ENCODE measurements at regions not wholly inside any gene's neighbourhood (a gene's known extent, or its start where the extent isn't known, plus 50 kb on each side); places are given as distances from the start of the nearest gene placed in this dataset.

- Histone ChIP-seq H3K79me2 (ENCODE audit: insufficient read depth, low read length) (no peaks in the 10 kb centered on the region), H4K20me1 (ENCODE audit: insufficient read depth, low read length, poor library complexity, severe bottlenecking) (no peaks in the 10 kb centered on the region), H3K4me3 (ENCODE audit: low read length, poor library complexity, severe bottlenecking) (no peak overlapping the region), H2AFZ (ENCODE audit: low read length) (no peak overlapping the region), H3K9me3 (ENCODE audit: insufficient read depth, low read depth, low read length) (no peaks in the 10 kb centered on the region), H3K4me2 (ENCODE audit: low read depth, low read length, poor library complexity, severe bottlenecking) (no peak overlapping the region), H3K4me1 (ENCODE audit: insufficient read depth, low read length, poor library complexity, severe bottlenecking) (no peaks in the 10 kb centered on the region), H3K27me3 (ENCODE audit: insufficient read depth, low read length, poor library complexity, severe bottlenecking) (no peaks in the 10 kb centered on the region), H3K9me2 (replicated peaks; ENCODE audit: low read depth, low read length) (no peaks in the 10 kb centered on the region), H3K36me3 (ENCODE audit: insufficient read depth, low read length) (no peaks in the 10 kb centered on the region), H3F3A (ENCODE audit: low read depth) (no peaks in the 10 kb centered on the region), H3K9ac (ENCODE audit: low read depth, low read length, poor library complexity, severe bottlenecking) (no peak overlapping the region)
- TF ChIP-seq, protein P1, sequence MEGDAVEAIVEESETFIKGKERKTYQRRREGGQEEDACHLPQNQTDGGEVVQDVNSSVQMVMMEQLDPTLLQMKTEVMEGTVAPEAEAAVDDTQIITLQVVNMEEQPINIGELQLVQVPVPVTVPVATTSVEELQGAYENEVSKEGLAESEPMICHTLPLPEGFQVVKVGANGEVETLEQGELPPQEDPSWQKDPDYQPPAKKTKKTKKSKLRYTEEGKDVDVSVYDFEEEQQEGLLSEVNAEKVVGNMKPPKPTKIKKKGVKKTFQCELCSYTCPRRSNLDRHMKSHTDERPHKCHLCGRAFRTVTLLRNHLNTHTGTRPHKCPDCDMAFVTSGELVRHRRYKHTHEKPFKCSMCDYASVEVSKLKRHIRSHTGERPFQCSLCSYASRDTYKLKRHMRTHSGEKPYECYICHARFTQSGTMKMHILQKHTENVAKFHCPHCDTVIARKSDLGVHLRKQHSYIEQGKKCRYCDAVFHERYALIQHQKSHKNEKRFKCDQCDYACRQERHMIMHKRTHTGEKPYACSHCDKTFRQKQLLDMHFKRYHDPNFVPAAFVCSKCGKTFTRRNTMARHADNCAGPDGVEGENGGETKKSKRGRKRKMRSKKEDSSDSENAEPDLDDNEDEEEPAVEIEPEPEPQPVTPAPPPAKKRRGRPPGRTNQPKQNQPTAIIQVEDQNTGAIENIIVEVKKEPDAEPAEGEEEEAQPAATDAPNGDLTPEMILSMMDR (conservative IDR thresholded peaks at IDR 0.05; ENCODE audit: low read length): no peak
- TF ChIP-seq EZH2phosphoT487 (IDR thresholded peaks at IDR 0.05; ENCODE audit: borderline replicate concordance): no peak
These were observed 366.4 kb downstream of the INHBA start for GRCh38 chr7:41336455-41336952.

GRCh38 chr7:41334071-41334862, 368.6 kb downstream of the INHBA start:
- Histone ChIP-seq H3K9me2 (replicated peaks; ENCODE audit: low read depth, low read length) (no peaks in the 10 kb centered on the region), H4K20me1 (ENCODE audit: insufficient read depth, low read length, poor library complexity, severe bottlenecking) (no peaks in the 10 kb centered on the region), H3K4me3 (ENCODE audit: low read length, poor library complexity, severe bottlenecking) (no peak overlapping the region), H3F3A (ENCODE audit: low read depth) (no peaks in the 10 kb centered on the region), H3K4me1 (ENCODE audit: insufficient read depth, low read length, poor library complexity, severe bottlenecking) (no peaks in the 10 kb centered on the region), H3K36me3 (ENCODE audit: insufficient read depth, low read length) (no peaks in the 10 kb centered on the region), H3K9me3 (ENCODE audit: insufficient read depth, low read depth, low read length) (0 out of 2 replicates have a peak, but pooled peaks cover 3% of the 10 kb centered on the region), H2AFZ (ENCODE audit: low read length) (no peak overlapping the region), H3K27me3 (ENCODE audit: insufficient read depth, low read length, poor library complexity, severe bottlenecking) (no peaks in the 10 kb centered on the region), H3K9ac (ENCODE audit: low read depth, low read length, poor library complexity, severe bottlenecking) (no peak overlapping the region), H3K4me2 (ENCODE audit: low read depth, low read length, poor library complexity, severe bottlenecking) (no peak overlapping the region), H3K79me2 (ENCODE audit: insufficient read depth, low read length) (no peaks in the 10 kb centered on the region)
- no peak for TF ChIP-seq EZH2phosphoT487 (IDR thresholded peaks at IDR 0.05; ENCODE audit: borderline replicate concordance)
- TF ChIP-seq, protein P1 (conservative IDR thresholded peaks at IDR 0.05; ENCODE audit: low read length): no peak

DNA sequence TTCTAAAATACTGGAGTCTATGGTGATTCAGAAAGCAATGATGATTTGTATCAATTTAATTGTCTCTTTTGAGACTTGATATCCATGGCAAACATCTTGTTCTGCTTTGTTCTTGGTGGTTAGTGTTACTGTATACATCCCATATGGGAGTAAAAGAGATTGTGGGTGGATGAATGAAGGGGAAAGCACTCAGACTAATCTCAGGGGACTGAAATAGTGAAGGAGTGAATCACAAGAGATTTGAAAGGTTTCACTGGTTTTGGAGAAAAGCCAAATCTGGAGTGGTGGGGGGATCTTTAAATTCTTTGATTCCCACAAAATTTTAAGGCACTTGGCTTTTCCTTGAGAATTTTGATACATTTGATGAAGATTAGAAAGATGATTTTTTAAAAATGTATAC, 369.4 kb downstream of the INHBA start:
- H3K9me2 ChIP-seq (replicated peaks; ENCODE audit: low read depth, low read length): no peaks in the 10 kb centered on the region
- no peaks in the 10 kb centered on the region for H3F3A ChIP-seq (ENCODE audit: low read depth)
- no peak overlapping the region for H2AFZ ChIP-seq (ENCODE audit: low read length)
- H3K79me2 ChIP-seq (ENCODE audit: insufficient read depth, low read length): no peaks in the 10 kb centered on the region
- H3K4me3 ChIP-seq (ENCODE audit: low read length, poor library complexity, severe bottlenecking): no peak overlapping the region
- H3K9ac ChIP-seq (ENCODE audit: low read depth, low read length, poor library complexity, severe bottlenecking): no peak overlapping the region
- no peak for TF ChIP-seq EZH2phosphoT487 (IDR thresholded peaks at IDR 0.05; ENCODE audit: borderline replicate concordance)
- TF ChIP-seq, protein P1 (conservative IDR thresholded peaks at IDR 0.05; ENCODE audit: low read length): no peak
- no peaks in the 10 kb centered on the region for H3K27me3 ChIP-seq (ENCODE audit: insufficient read depth, low read length, poor library complexity, severe bottlenecking)
- no peak overlapping the region for H3K4me2 ChIP-seq (ENCODE audit: low read depth, low read length, poor library complexity, severe bottlenecking)
- no peaks in the 10 kb centered on the region for H4K20me1 ChIP-seq (ENCODE audit: insufficient read depth, low read length, poor library complexity, severe bottlenecking)
- no peaks in the 10 kb centered on the region for H3K36me3 ChIP-seq (ENCODE audit: insufficient read depth, low read length)
- no peaks in the 10 kb centered on the region for H3K4me1 ChIP-seq (ENCODE audit: insufficient read depth, low read length, poor library complexity, severe bottlenecking)
- H3K9me3 ChIP-seq (ENCODE audit: insufficient read depth, low read depth, low read length): 0 out of 2 replicates have a peak, but pooled peaks cover 3% of the 10 kb centered on the region
